MCF 10A (cell line): ENCODE measurements at regions not wholly inside any gene's neighbourhood (a gene's known extent, or its start where the extent isn't known, plus 50 kb on each side); places are given as distances from the start of the nearest gene placed in this dataset.

ENCODE experiments used
- BruUV-seq: library from RNA; stranded (reverse); fragments of 400-500 nt; replicated peaks from 2 replicates; lab custom pipeline; 2021; lab: Mats Ljungman, UMichigan
- CTCF ChIA-PET: fragments of 300-600 bp; sonication (Branson Sonifier 250); formaldehyde crosslinking; extraction: SDS; loops from one replicate; lab custom pipeline; 2021; ENCODE audit warnings: antibody characterized with exemption, inconsistent platforms; lab: Yijun Ruan, JAX
- POLR2A ChIA-PET: fragments of 300-600, 350-650 bp; sonication (Branson Sonifier 250); formaldehyde crosslinking; extraction: SDS; loops from one replicate; lab custom pipeline; 2020; ENCODE audit warnings: antibody characterized with exemption, inconsistent platforms; lab: Yijun Ruan, JAX
- DNase-seq: peaks from one replicate; pipeline ENCODE4 v3.0.0-alpha.2; 2018; ENCODE audit not compliant: unreplicated experiment
- H3K27ac Mint-ChIP-seq: one replicate; pipeline ENCODE4 v1.8.0; 2022; ENCODE audit warnings: mild to moderate bottlenecking, low read depth, mixed read lengths; ENCODE audit not compliant: unreplicated experiment
- H3K27me3 Mint-ChIP-seq: one replicate; pipeline ENCODE4 v1.8.0; 2022; ENCODE audit warnings: mixed read lengths; ENCODE audit not compliant: insufficient read depth, unreplicated experiment
- H3K36me3 Mint-ChIP-seq: one replicate; pipeline ENCODE4 v1.8.0; 2022; ENCODE audit warnings: mild to moderate bottlenecking, moderate library complexity, mixed read lengths; ENCODE audit not compliant: insufficient read depth, unreplicated experiment
- H3K4me1 Mint-ChIP-seq: one replicate; pipeline ENCODE4 v1.8.0; 2022; ENCODE audit warnings: mixed read lengths; ENCODE audit not compliant: insufficient read depth, unreplicated experiment
- H3K4me3 Mint-ChIP-seq: one replicate; pipeline ENCODE4 v1.8.0; 2022; ENCODE audit warnings: mild to moderate bottlenecking, moderate library complexity, mixed read lengths; ENCODE audit not compliant: unreplicated experiment
- H3K9me3 Mint-ChIP-seq: one replicate; pipeline ENCODE4 v1.8.0; 2022; ENCODE audit warnings: mixed read lengths; ENCODE audit not compliant: unreplicated experiment
- CTCF ChIP-seq: fragments of 200-600 bp; IDR thresholded peaks from one replicate; pipeline ENCODE4 v1.8.0; 2022; ENCODE audit warnings: antibody characterized with exemption, mild to moderate bottlenecking; ENCODE audit not compliant: unreplicated experiment
- intact Hi-C: fragments of 100-400 bp; cut with micrococcal nuclease; formaldehyde crosslinking; loops from 2 replicates; pipeline ENCODE4 v1.14.1; 2022

- Mint-ChIP-seq H3K4me1 (peaks cover 13% of the 10 kb centered on the region), H3K9me3 (no peaks in the 10 kb centered on the region), H3K27me3 (no peaks in the 10 kb centered on the region), H3K36me3 (no peaks in the 10 kb centered on the region), H3K4me3 (no peak overlapping the region), H3K27ac (no peak overlapping the region)
- CTCF ChIA-PET = no interaction called here
- BruUV-seq = no TSS peak
- intact Hi-C loops = no loop called here
- no peak for TF ChIP-seq CTCF
- POLR2A ChIA-PET = no interaction called here
- peak; percentile 17 for DNase-seq
Observed at GRCh38 chr11:104663190-104664140, 234.8 kb downstream of the CASP12 start.

GRCh38 chr11:104661901-104662300 lies 236.4 kb downstream of the CASP12 start:
- ChIA-PET POLR2A (no interaction called here), CTCF (no interaction called here)
- Mint-ChIP-seq H3K4me1 (peaks cover 10% of the 10 kb centered on the region), H3K4me3 (no peak overlapping the region), H3K27me3 (no peaks in the 10 kb centered on the region), H3K36me3 (no peaks in the 10 kb centered on the region), H3K9me3 (no peaks in the 10 kb centered on the region), H3K27ac (no peak overlapping the region)
- intact Hi-C loops = no loop called here
- DNase-seq = no peak
- no TSS peak for BruUV-seq
- no peak for TF ChIP-seq CTCF

GRCh38 chr11:104661471-104661870 lies 236.8 kb downstream of the CASP12 start:
- Mint-ChIP-seq H3K4me1 (peaks cover 10% of the 10 kb centered on the region), H3K36me3 (no peaks in the 10 kb centered on the region), H3K9me3 (no peaks in the 10 kb centered on the region), H3K4me3 (no peak overlapping the region), H3K27ac (no peak overlapping the region), H3K27me3 (no peaks in the 10 kb centered on the region)
- intact Hi-C loops = no loop called here
- ChIA-PET CTCF (no interaction called here), POLR2A (no interaction called here)
- no peak for TF ChIP-seq CTCF
- no TSS peak for BruUV-seq
- DNase-seq = no peak

- Mint-ChIP-seq H3K36me3 (no peaks in the 10 kb centered on the region), H3K9me3 (no peaks in the 10 kb centered on the region), H3K27me3 (no peaks in the 10 kb centered on the region), H3K27ac (no peak overlapping the region), H3K4me1 (no peaks in the 10 kb centered on the region), H3K4me3 (no peak overlapping the region)
- intact Hi-C loops = no loop called here
- TF ChIP-seq CTCF = no peak
- POLR2A ChIA-PET = interaction anchor here (0.7 kb wide), 1 partner anchor 273 kb away, joined by 3 read pairs; no protein-coding TSS in a partner anchor
- no peak for DNase-seq
- CTCF ChIA-PET = interaction anchor here (0.7 kb wide), 1 partner anchor 956 kb away, joined by 3 read pairs; no protein-coding TSS in a partner anchor
- no TSS peak for BruUV-seq
Observed at GRCh38 chr11:104658177-104658576, 240.1 kb downstream of the CASP12 start.
